ENCODE measurements at regions not wholly inside any gene's neighbourhood (a gene's known extent, or its start where the extent isn't known, plus 50 kb on each side); places are given as distances from the start of the nearest gene placed in this dataset.
"Not testable (repeated sequence)": the region's sequence is repeated elsewhere in the genome, so short reads cannot be mapped to it uniquely, and the experiment has no call there.

- DNase-seq, result no peak
Measured at GRCh38 chr15:62413786-62414185, 248.7 kb upstream of the C2CD4B start.

- no peak for DNase-seq
Measured at GRCh38 chr15:62415498-62415897, 250.4 kb upstream of the C2CD4B start.

GRCh38 chr15:62416526-62416925 is 251.4 kb upstream of the C2CD4B start:
- DNase-seq, result no peak

GRCh38 chr15:62417439-62417838 is 252.4 kb upstream of the C2CD4B start:
- DNase-seq, result no peak

GRCh38 chr15:62418496-62418895 is 253.4 kb upstream of the C2CD4B start:
- not testable (repeated sequence) for DNase-seq

- DNase-seq, result no peak
Measured at GRCh38 chr15:62419192-62419591, 254.1 kb upstream of the C2CD4B start.

GRCh38 chr15:62420371-62420770 is 255.3 kb upstream of the C2CD4B start:
- not testable (repeated sequence) for DNase-seq

GRCh38 chr15:62421289-62421688 is 256.2 kb upstream of the C2CD4B start:
- no peak for DNase-seq

- DNase-seq, result no peak
Measured at GRCh38 chr15:62426387-62426956, 261.4 kb upstream of the C2CD4B start.

- DNase-seq, result no peak
Measured at GRCh38 chr15:62428259-62428658, 263.2 kb upstream of the C2CD4B start.

- DNase-seq, result no peak
Measured at GRCh38 chr15:62428851-62429598, 263.9 kb upstream of the C2CD4B start.

GRCh38 chr15:62430056-62430455 is 265.0 kb upstream of the C2CD4B start:
- no peak for DNase-seq

- no peak for DNase-seq
Measured at GRCh38 chr15:62430552-62430951, 265.5 kb upstream of the C2CD4B start.

- no peak for DNase-seq
Measured at GRCh38 chr15:62431008-62431797, 266.1 kb upstream of the C2CD4B start.

GRCh38 chr15:62431817-62432216 is 266.7 kb upstream of the C2CD4B start:
- DNase-seq, result no peak

- DNase-seq, result no peak
Measured at GRCh38 chr15:62432702-62433398, 267.8 kb upstream of the C2CD4B start.

GRCh38 chr15:62436235-62436634 is 271.1 kb upstream of the C2CD4B start:
- no peak for DNase-seq

- DNase-seq, result no peak
Measured at GRCh38 chr15:62437753-62438152, 272.7 kb upstream of the C2CD4B start.

- DNase-seq, result no peak
Measured at GRCh38 chr15:62439543-62440016, 274.5 kb upstream of the C2CD4B start.

GRCh38 chr15:62440362-62441105 is 275.4 kb upstream of the C2CD4B start:
- DNase-seq, result no peak

- DNase-seq, result no peak
Measured at GRCh38 chr15:62444104-62445022, 279.3 kb upstream of the C2CD4B start.

All from NCI-H2081 (cell line).